WERI-Rb-1 (cell line): ENCODE measurements at regions not wholly inside any gene's neighbourhood (a gene's known extent, or its start where the extent isn't known, plus 50 kb on each side); places are given as distances from the start of the nearest gene placed in this dataset.

Experiments used
- DNase-seq: peaks from one replicate; pipeline ENCODE4 v3.0.0-alpha.2; 2020
- H3K27ac ChIP-seq: fragments of 250-450 bp; sonication (Bioruptor Pico); 2 replicates; pipeline ENCODE4 v1.5.1; 2020; ENCODE audit warnings: mild to moderate bottlenecking, moderate library complexity
- H3K27me3 ChIP-seq: fragments of 250-450 bp; sonication (Bioruptor Pico); 2 replicates; pipeline ENCODE4 v1.5.1; 2021; ENCODE audit warnings: mild to moderate bottlenecking, low read depth, moderate library complexity; ENCODE audit not compliant: insufficient read depth, severe bottlenecking
- H3K36me3 ChIP-seq: fragments of 250-450 bp; sonication (Bioruptor Pico); 2 replicates; pipeline ENCODE4 v1.5.1; 2020; ENCODE audit warnings: mild to moderate bottlenecking, moderate library complexity
- H3K4me3 ChIP-seq: 2 replicates; pipeline ENCODE4 v1.5.1; 2011; ENCODE audit warnings: low read depth, mild to moderate bottlenecking, control low read depth, low read length
- H3K9me3 ChIP-seq: fragments of 250-450 bp; sonication (Bioruptor Pico); 2 replicates; pipeline ENCODE4 v1.5.1; 2021; ENCODE audit warnings: mild to moderate bottlenecking, moderate library complexity; ENCODE audit not compliant: severe bottlenecking
- CTCF ChIP-seq: IDR thresholded peaks from 2 replicates; pipeline ENCODE4 v1.5.1; 2011; ENCODE audit warnings: low read depth, mild to moderate bottlenecking, control low read depth, inconsistent platforms, low read length

DNA sequence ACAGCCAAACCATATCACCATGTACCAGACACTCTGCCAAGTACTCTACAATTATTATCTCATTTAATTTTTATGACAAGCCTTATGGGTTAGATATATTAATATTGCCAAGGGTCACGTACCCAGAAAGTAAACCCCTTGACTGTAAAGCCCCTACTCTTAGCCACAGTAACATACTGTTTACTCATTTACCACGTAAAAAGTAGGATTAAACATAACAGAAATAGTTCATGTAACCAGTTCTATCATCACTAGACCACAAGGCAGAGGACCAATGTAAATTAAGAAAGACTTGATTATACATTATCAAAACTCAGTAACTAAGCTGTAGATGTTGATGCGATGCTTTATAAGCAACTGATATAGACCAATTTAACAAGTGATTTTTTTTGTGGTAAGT is 101.5 kb upstream of the CNTNAP4 start:
- H3K4me3 ChIP-seq = no peak overlapping the region
- H3K27me3 ChIP-seq = no peaks in the 10 kb centered on the region
- no peaks in the 10 kb centered on the region for H3K9me3 ChIP-seq
- H3K27ac ChIP-seq = no peak overlapping the region
- H3K36me3 ChIP-seq = no peaks in the 10 kb centered on the region
- DNase-seq = no peak
- TF ChIP-seq CTCF = no peak

GRCh38 chr16:76176153-76176552 is 101.0 kb upstream of the CNTNAP4 start:
- H3K36me3 ChIP-seq = no peaks in the 10 kb centered on the region
- no peak overlapping the region for H3K4me3 ChIP-seq
- no peak overlapping the region for H3K27ac ChIP-seq
- H3K9me3 ChIP-seq = no peaks in the 10 kb centered on the region
- no peak for TF ChIP-seq CTCF
- H3K27me3 ChIP-seq = no peaks in the 10 kb centered on the region
- no peak for DNase-seq

GRCh38 chr16:76176616-76177015 is 100.6 kb upstream of the CNTNAP4 start:
- TF ChIP-seq CTCF = no peak
- no peak for DNase-seq
- Histone ChIP-seq H3K36me3 (no peaks in the 10 kb centered on the region), H3K27ac (no peak overlapping the region), H3K4me3 (no peak overlapping the region), H3K9me3 (no peaks in the 10 kb centered on the region), H3K27me3 (no peaks in the 10 kb centered on the region)

DNA sequence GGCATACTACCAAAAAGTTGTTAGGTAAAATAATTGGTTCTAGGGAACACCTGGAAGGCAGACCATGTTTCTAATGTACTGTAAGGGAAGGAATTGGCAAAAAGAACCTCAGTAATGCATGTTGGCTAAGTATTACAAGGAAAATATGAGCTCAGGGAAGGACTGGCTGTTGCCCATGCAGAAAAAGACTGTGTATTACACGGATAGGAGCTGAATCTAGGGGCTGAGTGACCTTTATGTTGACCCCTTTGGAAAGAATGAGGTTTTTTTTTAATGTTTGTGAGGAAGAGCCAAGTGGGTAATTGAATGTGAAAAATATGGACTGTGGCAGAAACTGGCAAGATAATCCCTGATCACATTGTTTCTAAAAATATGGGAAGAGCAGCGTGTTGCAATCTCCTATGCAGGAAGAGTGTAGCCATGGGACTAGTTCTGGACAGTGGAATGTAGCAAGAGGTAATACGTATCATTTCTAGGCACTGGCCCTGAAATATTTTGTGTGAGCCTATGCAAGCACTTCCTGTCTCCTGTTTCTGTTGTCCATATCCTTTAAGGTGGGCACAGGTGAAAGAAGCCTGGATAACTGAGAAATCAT is 95.1 kb upstream of the CNTNAP4 start:
- peaks cover 3% of the 10 kb centered on the region for H3K9me3 ChIP-seq
- no peaks in the 10 kb centered on the region for H3K27me3 ChIP-seq
- DNase-seq = no peak
- TF ChIP-seq CTCF = no peak
- H3K36me3 ChIP-seq = no peaks in the 10 kb centered on the region
- no peak overlapping the region for H3K27ac ChIP-seq
- no peak overlapping the region for H3K4me3 ChIP-seq

DNA sequence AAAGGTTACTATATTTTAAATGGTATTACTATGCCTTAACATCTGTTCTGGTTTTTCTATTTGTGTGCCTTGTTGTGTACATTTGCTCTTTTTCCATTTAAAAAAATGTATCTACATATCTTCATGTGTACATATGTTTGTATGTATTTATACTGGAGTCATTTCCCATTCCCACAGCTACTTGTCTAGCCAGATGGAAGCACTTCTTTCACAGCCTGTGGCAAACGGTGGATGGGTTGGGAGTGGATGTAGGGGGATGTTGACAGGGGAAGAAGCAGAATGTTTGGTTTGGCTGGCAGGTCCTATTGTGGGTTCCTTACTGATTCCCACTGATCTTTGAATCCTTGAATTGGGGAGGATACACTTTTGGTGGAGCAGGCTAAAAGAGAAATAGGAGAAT is 93.6 kb upstream of the CNTNAP4 start:
- Histone ChIP-seq H3K27me3 (no peaks in the 10 kb centered on the region), H3K4me3 (no peak overlapping the region), H3K9me3 (peaks cover 3% of the 10 kb centered on the region), H3K36me3 (no peaks in the 10 kb centered on the region), H3K27ac (no peak overlapping the region)
- TF ChIP-seq CTCF = no peak
- no peak for DNase-seq

DNA sequence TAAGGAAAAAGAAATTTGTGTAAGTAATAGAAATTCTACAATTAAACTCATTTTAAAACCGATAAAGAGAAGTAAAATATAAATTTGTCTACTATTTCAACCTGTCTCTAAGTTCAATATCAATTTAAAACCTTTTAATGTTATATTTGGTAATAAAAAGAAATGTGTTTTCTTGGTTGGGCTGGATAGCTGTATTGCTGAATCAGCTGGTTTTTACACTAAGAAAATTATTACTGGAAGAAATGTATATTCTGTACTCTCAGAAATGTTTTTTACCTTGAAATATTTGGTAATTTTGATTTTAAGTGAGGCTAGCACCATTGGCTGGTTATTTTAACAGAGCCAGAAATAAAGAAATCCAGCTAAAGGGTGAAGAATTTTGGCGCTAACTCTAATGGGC is 87.1 kb upstream of the CNTNAP4 start:
- Histone ChIP-seq H3K27ac (no peak overlapping the region), H3K27me3 (no peaks in the 10 kb centered on the region), H3K9me3 (peaks cover 3% of the 10 kb centered on the region), H3K36me3 (no peaks in the 10 kb centered on the region), H3K4me3 (no peak overlapping the region)
- TF ChIP-seq CTCF = no peak
- DNase-seq = no peak
